GM18909 (cell line): ENCODE measurements at regions not wholly inside any gene's neighbourhood (a gene's known extent, or its start where the extent isn't known, plus 50 kb on each side); places are given as distances from the start of the nearest gene placed in this dataset.
"Not testable (repeated sequence)": the region's sequence is repeated elsewhere in the genome, so short reads cannot be mapped to it uniquely, and the experiment has no call there.

Source experiments
- ATAC-seq: cut with Tn5 transposase; IDR thresholded peaks from one replicate; pipeline ENCODE4 v1.9.1; 2021; ENCODE audit warnings: mild to moderate bottlenecking; ENCODE audit not compliant: unreplicated experiment, poor library complexity

DNA sequence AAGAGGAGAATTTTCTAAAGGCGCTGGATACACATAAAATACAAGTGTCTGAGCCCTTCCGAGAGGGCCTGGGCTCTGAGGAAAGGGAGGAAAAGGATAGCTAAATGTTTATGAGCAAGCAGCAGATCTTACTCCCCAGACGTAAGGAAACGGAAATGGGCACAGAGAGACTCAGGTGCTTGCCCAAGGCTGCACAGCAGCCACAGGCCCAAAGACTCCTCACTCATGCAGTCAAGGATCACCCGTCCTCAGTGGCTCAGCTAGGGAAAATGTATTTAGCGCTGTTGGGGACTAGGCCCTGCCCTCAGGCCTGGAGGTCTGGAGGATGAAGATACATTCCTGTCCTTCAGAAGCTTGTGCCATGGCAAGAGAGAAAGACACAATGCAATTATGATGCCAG, 107.2 kb upstream of the SYT13 start:
- ATAC-seq, result no peak

DNA sequence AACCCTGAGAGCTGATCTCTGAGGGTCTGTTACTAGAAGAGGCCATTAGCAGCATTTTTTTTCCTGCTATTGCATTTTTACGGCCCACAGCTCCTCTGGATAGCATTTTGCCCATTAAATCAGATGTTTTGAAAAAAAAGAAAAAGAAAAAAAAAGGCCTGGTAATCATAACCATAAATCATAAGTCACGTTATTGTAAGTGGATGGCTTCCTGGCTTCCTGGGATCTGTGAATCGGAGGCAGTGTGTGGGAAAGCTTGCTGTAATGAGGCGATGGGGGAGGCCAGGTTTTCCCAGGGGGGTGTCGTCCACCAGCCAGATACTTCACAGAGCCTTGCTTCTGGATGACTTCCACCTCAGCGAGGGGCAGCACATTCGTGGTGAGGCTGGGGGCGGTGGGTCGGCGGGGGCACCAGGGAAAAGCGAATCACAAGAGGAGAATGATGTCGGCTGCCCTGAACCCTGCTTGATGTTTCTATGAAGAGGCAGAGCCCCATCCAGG, 106.5 kb upstream of the SYT13 start:
- ATAC-seq, result no peak

GRCh38 chr11:45392154-45392553, 106.0 kb upstream of the SYT13 start:
- ATAC-seq, result no peak

GRCh38 chr11:45391168-45391850, 105.2 kb upstream of the SYT13 start:
- ATAC-seq, result no peak

GRCh38 chr11:45390407-45390806, 104.3 kb upstream of the SYT13 start:
- no peak for ATAC-seq

- no peak for ATAC-seq
Observed at GRCh38 chr11:45388472-45388871, 102.3 kb upstream of the SYT13 start.

DNA sequence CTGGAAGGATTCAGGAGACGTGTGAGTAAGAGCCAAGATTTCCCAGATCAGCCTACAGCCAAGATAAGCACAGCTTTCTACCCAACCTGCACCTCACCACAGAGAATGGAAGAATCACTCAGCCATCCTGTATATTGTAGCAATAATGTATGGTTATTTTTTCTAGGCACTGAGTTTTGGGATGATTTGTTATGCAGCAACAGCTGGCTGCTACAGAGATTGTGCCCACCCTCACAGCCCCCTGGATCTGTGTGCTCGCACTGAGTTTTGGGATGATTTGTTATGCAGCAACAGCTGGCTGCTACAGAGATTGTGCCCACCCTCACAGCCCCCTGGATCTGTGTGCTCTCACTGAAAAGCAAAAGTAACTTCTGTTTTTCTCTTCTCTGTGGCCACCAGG, 101.7 kb upstream of the SYT13 start:
- not testable (repeated sequence) for ATAC-seq

GRCh38 chr11:45386972-45387371, 100.8 kb upstream of the SYT13 start:
- no peak for ATAC-seq

- no peak for ATAC-seq
Observed at GRCh38 chr11:45385844-45386243, 99.7 kb upstream of the SYT13 start.

GRCh38 chr11:45385423-45385822, 99.3 kb upstream of the SYT13 start:
- ATAC-seq, result no peak

GRCh38 chr11:45384711-45385241, 98.6 kb upstream of the SYT13 start:
- ATAC-seq, result no peak

DNA sequence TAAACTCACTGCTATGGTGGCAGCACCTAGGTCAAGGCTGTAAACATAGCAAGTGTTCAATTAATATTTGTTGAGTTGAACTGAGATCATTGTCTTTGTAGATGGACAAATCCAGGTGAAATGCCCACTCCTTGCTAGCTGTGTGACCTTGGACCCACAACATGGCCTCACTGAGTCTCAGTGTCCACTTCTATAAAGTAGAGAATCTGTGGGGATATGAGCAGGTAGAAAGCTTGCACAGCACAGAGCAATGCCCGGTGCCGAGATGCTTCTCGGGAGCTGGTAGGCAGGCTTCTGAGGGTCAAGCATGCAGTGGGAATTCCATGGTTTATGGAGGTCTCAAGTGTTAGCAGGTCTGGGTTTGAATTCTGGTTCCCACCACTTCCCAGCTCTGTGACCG, 97.9 kb upstream of the SYT13 start:
- ATAC-seq, result no peak

DNA sequence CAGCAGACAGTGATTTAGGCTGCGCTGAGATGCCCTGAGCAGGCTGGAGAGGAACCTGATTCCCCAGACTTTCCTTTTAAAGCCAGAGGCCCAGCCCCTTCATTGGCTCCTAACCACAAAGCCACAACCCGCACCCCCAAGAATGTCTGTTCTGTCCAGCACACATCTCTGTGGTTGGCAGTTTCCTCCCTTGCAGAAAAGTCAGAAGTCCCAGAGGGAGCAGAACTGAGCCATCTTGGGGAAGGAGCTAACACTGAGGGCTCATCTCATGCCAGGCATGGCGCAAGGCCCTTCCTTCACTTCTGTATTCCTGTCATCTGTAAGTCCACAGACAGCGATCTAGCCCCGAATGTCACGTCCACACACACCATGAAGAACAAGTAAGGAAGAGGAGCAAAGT, 97.1 kb upstream of the SYT13 start:
- ATAC-seq, result no peak

DNA sequence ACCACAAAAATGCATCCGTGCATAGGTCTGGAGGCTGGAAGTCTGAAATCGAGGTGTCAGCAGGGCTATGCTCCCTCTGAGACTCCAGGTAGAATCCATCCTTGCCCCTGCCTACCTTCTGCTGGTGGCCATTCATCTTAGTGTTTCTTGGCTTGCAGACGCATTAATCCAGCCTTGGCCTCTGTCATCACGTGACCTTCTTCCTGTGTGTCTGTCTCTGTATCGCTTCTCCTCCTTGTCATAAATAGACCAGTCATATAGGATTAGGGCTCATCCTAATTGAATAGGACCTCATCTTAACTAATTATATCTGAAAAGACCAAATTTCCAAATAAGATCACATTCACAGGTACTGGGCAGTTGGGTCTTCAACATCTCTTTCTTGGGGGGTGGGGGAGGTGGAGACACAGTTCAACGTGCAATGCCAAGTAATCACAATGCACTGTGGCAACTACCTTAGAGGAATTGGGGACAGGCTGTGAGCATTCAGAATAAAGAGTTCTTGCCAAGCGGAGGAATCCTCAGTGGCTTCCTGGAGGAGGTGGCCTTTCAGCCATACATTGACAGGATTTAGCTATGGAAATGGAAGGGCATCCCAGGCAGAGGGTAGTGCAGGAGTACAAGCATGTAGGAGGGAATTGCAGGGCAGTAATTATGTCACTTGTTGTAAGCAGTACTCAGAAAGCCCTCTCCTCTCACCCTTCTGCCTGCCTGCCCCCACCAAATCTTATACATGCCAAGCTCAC, 96.2 kb upstream of the SYT13 start:
- ATAC-seq, result no peak

- no peak for ATAC-seq
Observed at GRCh38 chr11:45379162-45379863, 93.2 kb upstream of the SYT13 start.

GRCh38 chr11:45378516-45378915, 92.4 kb upstream of the SYT13 start:
- ATAC-seq, result no peak

GRCh38 chr11:45374653-45375059, 88.5 kb upstream of the SYT13 start:
- no peak for ATAC-seq

DNA sequence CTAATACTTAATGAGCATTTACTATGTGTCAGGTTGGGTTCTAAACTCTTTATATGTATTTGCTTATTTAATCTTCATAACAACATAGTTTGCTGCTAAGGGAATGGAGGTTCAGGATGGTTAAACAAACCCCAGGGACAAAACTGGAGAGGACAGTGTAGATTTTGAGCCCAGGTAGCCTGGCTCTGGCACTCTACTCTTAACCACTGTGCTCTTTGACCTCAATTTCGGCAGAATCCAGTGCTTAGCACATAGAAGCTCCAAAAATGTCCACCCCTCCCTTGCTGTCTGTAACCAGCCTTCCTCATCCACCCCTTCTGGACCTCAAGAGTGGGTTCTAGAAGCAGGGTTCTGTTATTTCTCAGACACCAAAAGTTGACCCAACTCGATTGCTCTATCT, 88.0 kb upstream of the SYT13 start:
- ATAC-seq, result no peak

GRCh38 chr11:45373506-45374035, 87.4 kb upstream of the SYT13 start:
- ATAC-seq, result no peak

- ATAC-seq, result not testable (repeated sequence)
Observed at GRCh38 chr11:45372414-45372813, 86.3 kb upstream of the SYT13 start.
